ENCODE measurements at regions not wholly inside any gene's neighbourhood (a gene's known extent, or its start where the extent isn't known, plus 50 kb on each side); places are given as distances from the start of the nearest gene placed in this dataset.

DNA sequence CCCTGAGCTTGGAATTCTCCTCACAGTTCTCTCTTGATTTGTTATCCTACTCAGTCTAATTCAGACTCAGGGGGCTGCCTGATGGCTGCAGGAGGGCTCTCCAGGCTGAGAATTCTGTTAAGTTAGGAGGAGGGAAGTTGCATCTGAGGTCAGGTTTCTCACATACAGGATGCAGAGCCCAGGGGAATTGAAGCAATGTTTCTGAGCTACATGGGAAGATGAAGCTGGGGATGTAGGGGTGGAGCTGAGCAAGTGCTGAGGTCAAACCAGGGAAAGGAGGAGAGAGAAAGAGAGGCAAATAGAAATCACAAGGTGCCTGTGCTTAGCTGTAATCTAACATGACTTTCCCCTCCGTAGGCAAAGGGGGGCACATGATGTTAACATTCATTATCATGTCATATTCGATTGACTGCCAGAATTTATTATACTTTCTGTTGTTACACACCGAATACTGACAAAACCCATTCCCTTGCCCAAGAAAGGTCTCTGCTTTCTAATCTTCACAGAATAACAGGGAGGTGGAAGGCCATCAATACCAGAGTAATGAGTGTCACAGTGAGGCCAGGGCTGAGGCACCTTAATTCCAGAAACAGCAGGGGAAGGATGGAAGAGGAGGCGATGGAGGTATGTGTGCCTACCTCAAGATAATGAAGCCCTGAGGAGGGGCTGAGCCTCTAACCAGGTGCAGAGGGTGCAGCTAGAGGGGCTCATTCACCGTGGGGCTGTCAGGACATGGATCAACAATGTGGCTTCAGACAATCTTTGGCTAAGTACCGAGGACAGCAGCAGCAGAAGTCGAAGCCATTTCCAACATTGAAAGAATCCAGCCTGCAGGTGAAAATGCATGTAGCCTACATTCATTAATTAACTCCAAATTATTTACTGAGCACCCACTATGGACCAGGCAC lies 205.4 kb upstream of the SNX19 start (continued):
- TF ChIP-seq, protein P1, sequence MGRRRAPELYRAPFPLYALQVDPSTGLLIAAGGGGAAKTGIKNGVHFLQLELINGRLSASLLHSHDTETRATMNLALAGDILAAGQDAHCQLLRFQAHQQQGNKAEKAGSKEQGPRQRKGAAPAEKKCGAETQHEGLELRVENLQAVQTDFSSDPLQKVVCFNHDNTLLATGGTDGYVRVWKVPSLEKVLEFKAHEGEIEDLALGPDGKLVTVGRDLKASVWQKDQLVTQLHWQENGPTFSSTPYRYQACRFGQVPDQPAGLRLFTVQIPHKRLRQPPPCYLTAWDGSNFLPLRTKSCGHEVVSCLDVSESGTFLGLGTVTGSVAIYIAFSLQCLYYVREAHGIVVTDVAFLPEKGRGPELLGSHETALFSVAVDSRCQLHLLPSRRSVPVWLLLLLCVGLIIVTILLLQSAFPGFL (CRISPR knock-in tag; IDR thresholded peaks at IDR 0.05; ENCODE audit: borderline replicate concordance): no peak
- TF ChIP-seq TP53 (CRISPR knock-in tag; IDR thresholded peaks at IDR 0.05) (no peak), SP1 (CRISPR knock-in tag; conservative IDR thresholded peaks at IDR 0.05) (no peak)

DNA sequence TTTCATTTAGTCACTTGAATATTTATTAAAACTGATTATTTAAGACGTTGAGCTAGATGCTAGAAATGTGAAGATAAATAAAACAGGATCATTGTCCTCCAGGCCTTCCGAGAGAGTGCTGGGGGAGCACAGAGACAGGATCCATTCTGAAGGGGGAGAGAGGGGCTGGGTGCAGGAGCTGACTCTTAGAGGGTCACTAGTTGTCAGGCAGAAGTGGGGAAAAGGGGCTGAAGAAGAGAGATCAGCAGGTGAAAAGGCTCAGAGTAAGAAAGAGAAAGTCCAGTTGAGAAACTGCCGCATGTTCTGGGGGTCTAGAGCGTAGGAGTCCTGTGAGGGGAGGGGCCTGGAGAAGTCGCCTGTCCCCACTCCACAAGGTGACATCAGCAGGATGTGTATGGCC lies 206.2 kb upstream of the SNX19 start:
- TF ChIP-seq OVOL2 (CRISPR knock-in tag; IDR thresholded peaks at IDR 0.05; ENCODE audit: borderline replicate concordance) (no peak), ESRRA (CRISPR knock-in tag; IDR thresholded peaks at IDR 0.05; ENCODE audit: borderline replicate concordance) (no peak), JUN (CRISPR knock-in tag; IDR thresholded peaks at IDR 0.05) (no peak), FOXP1 (CRISPR knock-in tag; IDR thresholded peaks at IDR 0.05; ENCODE audit: borderline replicate concordance) (no peak), SMAD4 (CRISPR knock-in tag; IDR thresholded peaks at IDR 0.05) (no peak)
- TF ChIP-seq, protein P2, sequence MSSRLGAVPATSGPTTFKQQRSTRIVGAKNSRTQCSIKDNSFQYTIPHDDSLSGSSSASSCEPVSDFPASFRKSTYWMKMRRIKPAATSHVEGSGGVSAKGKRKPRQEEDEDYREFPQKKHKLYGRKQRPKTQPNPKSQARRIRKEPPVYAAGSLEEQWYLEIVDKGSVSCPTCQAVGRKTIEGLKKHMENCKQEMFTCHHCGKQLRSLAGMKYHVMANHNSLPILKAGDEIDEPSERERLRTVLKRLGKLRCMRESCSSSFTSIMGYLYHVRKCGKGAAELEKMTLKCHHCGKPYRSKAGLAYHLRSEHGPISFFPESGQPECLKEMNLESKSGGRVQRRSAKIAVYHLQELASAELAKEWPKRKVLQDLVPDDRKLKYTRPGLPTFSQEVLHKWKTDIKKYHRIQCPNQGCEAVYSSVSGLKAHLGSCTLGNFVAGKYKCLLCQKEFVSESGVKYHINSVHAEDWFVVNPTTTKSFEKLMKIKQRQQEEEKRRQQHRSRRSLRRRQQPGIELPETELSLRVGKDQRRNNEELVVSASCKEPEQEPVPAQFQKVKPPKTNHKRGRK (CRISPR knock-in tag; IDR thresholded peaks at IDR 0.05; ENCODE audit: borderline replicate concordance): no peak
- TF ChIP-seq, protein P3, sequence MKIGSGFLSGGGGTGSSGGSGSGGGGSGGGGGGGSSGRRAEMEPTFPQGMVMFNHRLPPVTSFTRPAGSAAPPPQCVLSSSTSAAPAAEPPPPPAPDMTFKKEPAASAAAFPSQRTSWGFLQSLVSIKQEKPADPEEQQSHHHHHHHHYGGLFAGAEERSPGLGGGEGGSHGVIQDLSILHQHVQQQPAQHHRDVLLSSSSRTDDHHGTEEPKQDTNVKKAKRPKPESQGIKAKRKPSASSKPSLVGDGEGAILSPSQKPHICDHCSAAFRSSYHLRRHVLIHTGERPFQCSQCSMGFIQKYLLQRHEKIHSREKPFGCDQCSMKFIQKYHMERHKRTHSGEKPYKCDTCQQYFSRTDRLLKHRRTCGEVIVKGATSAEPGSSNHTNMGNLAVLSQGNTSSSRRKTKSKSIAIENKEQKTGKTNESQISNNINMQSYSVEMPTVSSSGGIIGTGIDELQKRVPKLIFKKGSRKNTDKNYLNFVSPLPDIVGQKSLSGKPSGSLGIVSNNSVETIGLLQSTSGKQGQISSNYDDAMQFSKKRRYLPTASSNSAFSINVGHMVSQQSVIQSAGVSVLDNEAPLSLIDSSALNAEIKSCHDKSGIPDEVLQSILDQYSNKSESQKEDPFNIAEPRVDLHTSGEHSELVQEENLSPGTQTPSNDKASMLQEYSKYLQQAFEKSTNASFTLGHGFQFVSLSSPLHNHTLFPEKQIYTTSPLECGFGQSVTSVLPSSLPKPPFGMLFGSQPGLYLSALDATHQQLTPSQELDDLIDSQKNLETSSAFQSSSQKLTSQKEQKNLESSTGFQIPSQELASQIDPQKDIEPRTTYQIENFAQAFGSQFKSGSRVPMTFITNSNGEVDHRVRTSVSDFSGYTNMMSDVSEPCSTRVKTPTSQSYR (CRISPR knock-in tag; IDR thresholded peaks at IDR 0.05): no peak
- TF ChIP-seq, protein P4, sequence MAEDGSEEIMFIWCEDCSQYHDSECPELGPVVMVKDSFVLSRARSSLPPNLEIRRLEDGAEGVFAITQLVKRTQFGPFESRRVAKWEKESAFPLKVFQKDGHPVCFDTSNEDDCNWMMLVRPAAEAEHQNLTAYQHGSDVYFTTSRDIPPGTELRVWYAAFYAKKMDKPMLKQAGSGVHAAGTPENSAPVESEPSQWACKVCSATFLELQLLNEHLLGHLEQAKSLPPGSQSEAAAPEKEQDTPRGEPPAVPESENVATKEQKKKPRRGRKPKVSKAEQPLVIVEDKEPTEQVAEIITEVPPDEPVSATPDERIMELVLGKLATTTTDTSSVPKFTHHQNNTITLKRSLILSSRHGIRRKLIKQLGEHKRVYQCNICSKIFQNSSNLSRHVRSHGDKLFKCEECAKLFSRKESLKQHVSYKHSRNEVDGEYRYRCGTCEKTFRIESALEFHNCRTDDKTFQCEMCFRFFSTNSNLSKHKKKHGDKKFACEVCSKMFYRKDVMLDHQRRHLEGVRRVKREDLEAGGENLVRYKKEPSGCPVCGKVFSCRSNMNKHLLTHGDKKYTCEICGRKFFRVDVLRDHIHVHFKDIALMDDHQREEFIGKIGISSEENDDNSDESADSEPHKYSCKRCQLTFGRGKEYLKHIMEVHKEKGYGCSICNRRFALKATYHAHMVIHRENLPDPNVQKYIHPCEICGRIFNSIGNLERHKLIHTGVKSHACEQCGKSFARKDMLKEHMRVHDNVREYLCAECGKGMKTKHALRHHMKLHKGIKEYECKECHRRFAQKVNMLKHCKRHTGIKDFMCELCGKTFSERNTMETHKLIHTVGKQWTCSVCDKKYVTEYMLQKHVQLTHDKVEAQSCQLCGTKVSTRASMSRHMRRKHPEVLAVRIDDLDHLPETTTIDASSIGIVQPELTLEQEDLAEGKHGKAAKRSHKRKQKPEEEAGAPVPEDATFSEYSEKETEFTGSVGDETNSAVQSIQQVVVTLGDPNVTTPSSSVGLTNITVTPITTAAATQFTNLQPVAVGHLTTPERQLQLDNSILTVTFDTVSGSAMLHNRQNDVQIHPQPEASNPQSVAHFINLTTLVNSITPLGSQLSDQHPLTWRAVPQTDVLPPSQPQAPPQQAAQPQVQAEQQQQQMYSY (CRISPR knock-in tag; IDR thresholded peaks at IDR 0.05): no peak
- H3K36me3 Mint-ChIP-seq: peaks cover 3% of the 10 kb centered on the region; the same call in 1 of the 2 replicates
- DNase-seq (ENCODE audit: low spot score): no peak
- no peak overlapping the region for H3K27ac Mint-ChIP-seq
- H3K27me3 Mint-ChIP-seq (ENCODE audit: low read depth): no peaks in the 10 kb centered on the region
- CTCF ChIA-PET: interaction anchor here (1.0 to 1.4 kb wide), 2 partner anchors 27 to 52 kb away, joined by 3 read pairs; no protein-coding TSS in a partner anchor
- peaks cover 10% of the 10 kb centered on the region for H3K4me1 Mint-ChIP-seq
- no peak for ATAC-seq
- peaks cover 15% of the 10 kb centered on the region for H3K9me3 Mint-ChIP-seq
- POLR2A ChIA-PET: no interaction called here
- H3K4me3 Mint-ChIP-seq: no peak overlapping the region

DNA sequence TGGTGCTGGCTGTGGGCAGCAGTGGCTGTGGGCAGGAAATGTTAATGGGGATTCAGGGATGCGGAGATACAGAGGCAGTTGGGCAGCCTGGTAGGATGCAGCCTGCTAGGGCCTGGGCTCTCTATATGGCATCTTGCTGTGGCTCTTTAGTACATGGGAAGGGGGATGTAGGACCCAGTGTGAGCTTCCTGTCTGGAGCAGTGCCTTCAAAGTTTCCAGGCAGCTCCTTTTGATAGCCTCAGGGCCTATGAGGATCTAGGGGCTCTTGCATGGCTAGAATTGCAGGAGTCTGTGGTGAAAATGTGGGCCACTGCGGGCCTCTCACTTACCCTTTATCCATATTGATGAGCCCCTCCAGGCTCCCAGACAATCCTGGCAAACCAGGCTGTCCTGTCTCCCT lies 213.2 kb upstream of the SNX19 start:
- H3K9me3 Mint-ChIP-seq: peaks cover 40% of the 10 kb centered on the region
- POLR2A ChIA-PET: no interaction called here
- H3K27me3 Mint-ChIP-seq (ENCODE audit: low read depth): no peaks in the 10 kb centered on the region; the same call in 1 of the 2 replicates
- H3K4me3 Mint-ChIP-seq: no peak overlapping the region
- no peak for DNase-seq (ENCODE audit: low spot score)
- H3K4me1 Mint-ChIP-seq: no peaks in the 10 kb centered on the region
- CTCF ChIA-PET: interaction anchor here (1.0 kb wide), 1 partner anchor 26 kb away, joined by 3 read pairs; no protein-coding TSS in a partner anchor
- H3K27ac Mint-ChIP-seq: no peak overlapping the region
- H3K36me3 Mint-ChIP-seq: peaks cover 7% of the 10 kb centered on the region; the same call in 1 of the 2 replicates
- peak; percentile 60 for ATAC-seq
- TF ChIP-seq ESRRA (CRISPR knock-in tag; IDR thresholded peaks at IDR 0.05; ENCODE audit: borderline replicate concordance) (no peak), ZNF671 (CRISPR knock-in tag; IDR thresholded peaks at IDR 0.05) (no peak), FOXJ3 (CRISPR knock-in tag; IDR thresholded peaks at IDR 0.05; ENCODE audit: borderline replicate concordance) (no peak), CREM (CRISPR knock-in tag; IDR thresholded peaks at IDR 0.05) (no peak), SP1 (CRISPR knock-in tag; conservative IDR thresholded peaks at IDR 0.05) (no peak), EMX1 (CRISPR knock-in tag; IDR thresholded peaks at IDR 0.05) (no peak), ZNF263 (CRISPR knock-in tag; IDR thresholded peaks at IDR 0.05; ENCODE audit: low read depth) (no peak), MYBL2 (CRISPR knock-in tag; IDR thresholded peaks at IDR 0.05) (no peak), ZNF121 (CRISPR knock-in tag; IDR thresholded peaks at IDR 0.05) (no peak), ZNF423 (CRISPR knock-in tag; IDR thresholded peaks at IDR 0.05) (no peak)
- TF ChIP-seq, protein P1 (CRISPR knock-in tag; IDR thresholded peaks at IDR 0.05; ENCODE audit: borderline replicate concordance): no peak
- TF ChIP-seq, protein P5, sequence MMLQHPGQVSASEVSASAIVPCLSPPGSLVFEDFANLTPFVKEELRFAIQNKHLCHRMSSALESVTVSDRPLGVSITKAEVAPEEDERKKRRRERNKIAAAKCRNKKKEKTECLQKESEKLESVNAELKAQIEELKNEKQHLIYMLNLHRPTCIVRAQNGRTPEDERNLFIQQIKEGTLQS (CRISPR knock-in tag; conservative IDR thresholded peaks at IDR 0.05): no peak
- TF ChIP-seq, protein P6, sequence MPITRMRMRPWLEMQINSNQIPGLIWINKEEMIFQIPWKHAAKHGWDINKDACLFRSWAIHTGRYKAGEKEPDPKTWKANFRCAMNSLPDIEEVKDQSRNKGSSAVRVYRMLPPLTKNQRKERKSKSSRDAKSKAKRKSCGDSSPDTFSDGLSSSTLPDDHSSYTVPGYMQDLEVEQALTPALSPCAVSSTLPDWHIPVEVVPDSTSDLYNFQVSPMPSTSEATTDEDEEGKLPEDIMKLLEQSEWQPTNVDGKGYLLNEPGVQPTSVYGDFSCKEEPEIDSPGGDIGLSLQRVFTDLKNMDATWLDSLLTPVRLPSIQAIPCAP (CRISPR knock-in tag; IDR thresholded peaks at IDR 0.05): no peak
